Lower leg skin (tissue), 3 donors: ENCODE measurements at regions not wholly inside any gene's neighbourhood (a gene's known extent, or its start where the extent isn't known, plus 50 kb on each side); places are given as distances from the start of the nearest gene placed in this dataset.

ENCODE experiments used
- POLR2A ChIP-seq, 2 donors: fragments of 450-650 bp; IDR thresholded peaks; one replicate each; pipeline ENCODE4 v1.6.1; 2016 to 2017; ENCODE audit warnings: antibody characterized with exemption in 2 of 2, mild to moderate bottlenecking in 1 of 2, moderate library complexity in 1 of 2
- TF ChIP-seq, protein P1 (sequence below), 3 donors: fragments of 450-650 bp; IDR thresholded peaks; one replicate each; pipeline ENCODE4 v1.5.1; 2016; ENCODE audit warnings: antibody characterized with exemption in 3 of 3, mild to moderate bottlenecking in 3 of 3, moderate library complexity in 2 of 3

DNA sequence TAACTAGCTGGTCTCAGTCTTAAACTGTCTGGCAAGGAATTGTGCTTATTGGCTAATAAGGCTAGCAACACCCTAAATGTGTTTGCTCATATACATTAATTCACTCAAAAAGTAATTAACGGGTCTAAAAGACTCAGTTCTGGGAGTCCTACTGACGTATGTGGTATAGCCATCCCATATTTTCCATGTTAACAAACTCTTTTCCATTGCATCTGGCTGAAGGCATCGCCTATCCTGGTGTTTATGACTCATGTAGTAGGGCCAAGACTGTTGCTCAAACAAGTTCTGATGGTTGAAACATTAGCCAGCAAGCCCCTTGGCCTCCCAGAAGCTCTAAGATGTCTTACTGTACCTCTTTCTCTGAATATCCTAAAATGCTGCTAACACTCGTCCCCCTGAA is 98.5 kb downstream of the PHLDA1 start:
- TF ChIP-seq, protein P1, sequence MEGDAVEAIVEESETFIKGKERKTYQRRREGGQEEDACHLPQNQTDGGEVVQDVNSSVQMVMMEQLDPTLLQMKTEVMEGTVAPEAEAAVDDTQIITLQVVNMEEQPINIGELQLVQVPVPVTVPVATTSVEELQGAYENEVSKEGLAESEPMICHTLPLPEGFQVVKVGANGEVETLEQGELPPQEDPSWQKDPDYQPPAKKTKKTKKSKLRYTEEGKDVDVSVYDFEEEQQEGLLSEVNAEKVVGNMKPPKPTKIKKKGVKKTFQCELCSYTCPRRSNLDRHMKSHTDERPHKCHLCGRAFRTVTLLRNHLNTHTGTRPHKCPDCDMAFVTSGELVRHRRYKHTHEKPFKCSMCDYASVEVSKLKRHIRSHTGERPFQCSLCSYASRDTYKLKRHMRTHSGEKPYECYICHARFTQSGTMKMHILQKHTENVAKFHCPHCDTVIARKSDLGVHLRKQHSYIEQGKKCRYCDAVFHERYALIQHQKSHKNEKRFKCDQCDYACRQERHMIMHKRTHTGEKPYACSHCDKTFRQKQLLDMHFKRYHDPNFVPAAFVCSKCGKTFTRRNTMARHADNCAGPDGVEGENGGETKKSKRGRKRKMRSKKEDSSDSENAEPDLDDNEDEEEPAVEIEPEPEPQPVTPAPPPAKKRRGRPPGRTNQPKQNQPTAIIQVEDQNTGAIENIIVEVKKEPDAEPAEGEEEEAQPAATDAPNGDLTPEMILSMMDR (IDR thresholded peaks at IDR 0.05): no peak
- no peak for TF ChIP-seq POLR2A (IDR thresholded peaks at IDR 0.05)
